Astrocyte of the cerebellum (primary cell): ENCODE measurements at regions not wholly inside any gene's neighbourhood (a gene's known extent, or its start where the extent isn't known, plus 50 kb on each side); places are given as distances from the start of the nearest gene placed in this dataset.

Source experiments
- DNase-seq: peaks from one replicate; pipeline ENCODE4 v3.0.0-alpha.2; 2011; ENCODE audit warnings: low read depth
- H3K4me3 ChIP-seq: 2 replicates; pipeline ENCODE4 v1.5.1; 2011; ENCODE audit warnings: mild to moderate bottlenecking, low read depth, low read length, moderate library complexity
- CTCF ChIP-seq: IDR thresholded peaks from 2 replicates; pipeline ENCODE4 v1.5.1; 2012; ENCODE audit warnings: low read length, low read depth, moderate library complexity, mild to moderate bottlenecking; ENCODE audit errors: missing control alignments
- in situ Hi-C: cut with HindIII; loops from 2 replicates; pipeline ENCODE4 v1.10.0; 2017; ENCODE audit warnings: low sequenced_read_pairs

- no peak for DNase-seq
- in situ Hi-C loops, result no loop called here
- no peak overlapping the region for H3K4me3 ChIP-seq
- peak; percentile 3 for TF ChIP-seq CTCF
These were observed 602.3 kb upstream of the SUCLG2 start for GRCh38 chr3:68256635-68257223.

- in situ Hi-C loops, result no loop called here
- no peak for DNase-seq
- H3K4me3 ChIP-seq, result no peak overlapping the region
- TF ChIP-seq CTCF, result no peak
These were observed 594.9 kb upstream of the SUCLG2 start for GRCh38 chr3:68249265-68249664.

DNA sequence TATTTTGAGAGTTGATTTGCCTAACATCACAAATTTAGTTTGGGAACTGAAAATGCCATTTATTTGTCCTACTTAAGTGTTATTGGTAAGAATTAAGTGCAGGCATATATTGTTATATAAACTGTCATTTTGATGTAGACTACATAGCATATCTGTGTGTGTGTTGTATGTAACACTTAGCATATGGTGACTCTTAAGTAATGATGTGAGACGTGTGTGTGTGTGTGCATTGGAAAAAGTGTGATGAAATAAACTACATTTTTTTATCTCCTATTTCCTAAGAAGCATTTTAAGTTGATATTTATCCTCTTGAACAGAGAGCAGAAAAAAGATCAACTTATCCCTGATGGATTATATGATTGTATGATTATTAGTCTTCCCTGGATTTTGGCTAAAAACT is 588.2 kb upstream of the SUCLG2 start:
- H3K4me3 ChIP-seq, result no peak overlapping the region
- in situ Hi-C loops, result no loop called here
- no peak for TF ChIP-seq CTCF
- DNase-seq, result no peak

- in situ Hi-C loops, result no loop called here
- no peak overlapping the region for H3K4me3 ChIP-seq
These were observed 585.1 kb upstream of the SUCLG2 start for GRCh38 chr3:68239542-68239941.

DNA sequence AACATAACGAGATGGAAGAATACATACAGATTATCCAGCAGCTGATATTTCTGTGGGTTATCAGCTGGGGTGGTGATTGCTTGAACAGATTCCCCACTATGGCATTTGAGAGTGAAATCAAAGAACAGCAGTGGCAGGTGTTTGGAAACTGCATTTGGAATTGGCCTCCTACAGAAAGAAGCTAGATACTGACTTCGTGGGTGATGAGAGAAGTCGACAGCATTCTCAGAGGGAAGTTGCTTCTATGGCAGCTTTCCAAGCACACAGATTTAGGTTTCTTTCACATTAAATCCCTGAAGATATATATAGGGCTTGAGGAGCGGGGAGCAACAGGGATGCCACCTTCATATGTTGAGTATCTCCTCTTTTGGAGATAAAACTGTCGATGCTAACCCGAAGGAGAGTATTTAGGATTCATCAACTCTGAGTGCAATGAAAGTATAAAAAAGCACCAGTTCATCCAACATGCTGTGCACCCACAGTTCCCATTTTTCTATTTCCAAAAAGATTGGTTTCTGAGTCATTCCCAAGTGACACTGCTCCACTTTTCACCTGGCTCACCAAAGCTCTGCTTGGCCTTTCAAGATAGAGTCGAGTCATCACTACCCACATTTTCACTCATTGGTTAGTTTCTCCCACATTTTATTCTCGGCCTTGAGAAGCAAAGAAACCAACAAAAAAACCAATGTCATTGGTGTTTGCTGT is 579.8 kb upstream of the SUCLG2 start:
- TF ChIP-seq CTCF, result no peak
- no peak overlapping the region for H3K4me3 ChIP-seq
- in situ Hi-C loops, result no loop called here
- DNase-seq, result no peak

More at GRCh38 chr3:68239542-68239941, 585.1 kb upstream of the SUCLG2 start:
- DNase-seq, result no peak
- TF ChIP-seq CTCF, result no peak

DNA sequence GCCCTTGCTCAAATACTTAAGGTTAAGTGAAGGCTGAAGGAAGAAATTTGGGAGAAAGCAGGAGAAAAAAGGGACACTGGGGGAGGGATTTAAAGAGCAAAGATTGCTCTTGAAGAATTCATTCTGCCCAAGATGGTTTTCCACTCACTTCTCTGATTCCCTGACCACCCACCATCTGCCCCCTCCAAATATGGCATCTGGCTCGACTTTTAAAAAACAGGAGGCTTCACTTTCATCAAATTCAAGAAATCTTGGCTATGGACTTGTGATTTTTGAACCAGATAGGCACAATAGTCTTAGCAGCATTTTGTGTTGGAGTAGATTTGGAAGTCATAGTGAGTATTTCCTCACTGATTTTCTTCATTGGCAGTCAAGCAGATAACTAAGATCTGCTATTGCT is 574.4 kb upstream of the SUCLG2 start:
- TF ChIP-seq CTCF, result no peak
- no peak overlapping the region for H3K4me3 ChIP-seq
- in situ Hi-C loops, result no loop called here
- no peak for DNase-seq
